ENCODE measurements at regions not wholly inside any gene's neighbourhood (a gene's known extent, or its start where the extent isn't known, plus 50 kb on each side); places are given as distances from the start of the nearest gene placed in this dataset.
"Not testable (repeated sequence)": the region's sequence is repeated elsewhere in the genome, so short reads cannot be mapped to it uniquely, and the experiment has no call there.

DNA sequence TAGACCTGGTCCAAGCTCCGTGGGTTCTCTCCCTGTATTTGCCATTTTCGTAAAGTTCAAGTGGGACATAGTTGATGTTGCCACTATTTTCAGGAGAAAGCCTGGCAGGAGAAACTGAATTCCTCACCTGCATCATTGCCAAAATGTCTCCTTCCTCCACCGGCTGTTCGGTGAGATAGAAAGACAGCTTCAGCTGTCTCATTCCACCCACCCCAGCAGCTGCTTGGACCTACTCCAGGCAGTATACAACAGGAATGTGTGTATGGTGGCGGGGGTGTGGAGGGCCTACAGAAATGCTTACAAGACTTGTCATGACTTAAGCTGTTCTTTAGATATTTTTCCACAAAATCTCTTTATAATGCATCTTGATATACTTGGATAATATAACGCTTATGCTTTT is 132.7 kb upstream of the RAP2B start:
- no peak for DNase-seq (ENCODE audit: low spot score)

DNA sequence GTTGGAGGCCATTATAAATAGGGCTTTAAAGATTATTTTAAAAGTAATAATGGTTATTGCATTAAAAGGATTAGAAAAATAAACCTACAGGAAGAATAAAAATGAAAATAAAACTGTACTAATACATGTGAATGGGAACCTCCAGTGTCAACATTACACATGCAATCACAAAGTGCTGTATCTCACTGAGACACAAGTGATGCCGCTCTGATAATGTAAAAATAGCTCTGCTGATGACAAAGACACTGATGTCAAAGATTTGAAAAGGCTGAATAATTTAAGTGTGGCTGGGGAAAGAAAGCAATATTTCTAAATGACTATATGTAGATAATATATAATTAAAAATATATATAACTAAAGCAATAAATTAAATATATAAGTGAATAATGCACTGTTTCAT is 129.1 kb upstream of the RAP2B start:
- no peak for DNase-seq (ENCODE audit: low spot score)

DNA sequence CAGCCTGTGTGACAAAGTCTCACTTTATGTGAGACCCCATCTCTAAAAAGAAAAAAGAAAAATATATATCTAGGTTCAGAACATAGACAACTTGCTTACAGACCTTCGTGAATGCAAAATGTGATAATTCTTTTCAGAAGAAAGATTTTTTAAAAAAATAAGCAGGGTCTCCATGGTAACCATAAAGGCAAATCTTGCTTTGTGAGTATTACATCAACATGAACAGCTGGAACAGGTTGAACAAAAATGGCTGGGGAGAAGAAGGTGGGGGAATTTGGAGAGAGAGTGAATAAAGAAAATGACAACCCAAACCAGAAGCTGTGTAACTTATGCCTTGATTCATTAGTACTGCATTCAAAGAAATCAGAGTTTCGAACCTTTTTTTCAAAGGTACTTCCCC is 125.2 kb upstream of the RAP2B start:
- no peak for DNase-seq (ENCODE audit: low spot score)

DNA sequence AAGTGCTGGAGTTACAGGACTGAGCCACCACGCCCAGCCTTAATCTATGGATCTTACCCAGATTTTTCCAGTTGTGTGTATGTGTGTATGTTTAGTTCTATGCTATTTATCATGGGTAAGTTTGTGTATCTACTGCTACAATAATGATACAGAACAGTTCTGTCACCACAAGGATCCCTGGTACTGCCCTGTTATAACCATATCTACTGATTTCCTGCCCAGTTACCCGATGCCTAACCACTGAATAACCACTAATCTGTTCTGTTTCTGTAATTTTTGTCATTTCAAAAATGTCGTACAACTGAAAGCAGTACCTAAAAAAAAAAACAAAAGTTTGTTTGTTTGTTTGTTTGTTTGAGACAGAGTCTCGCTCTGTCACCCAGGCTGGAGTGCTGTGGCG is 123.7 kb upstream of the RAP2B start:
- no peak for DNase-seq (ENCODE audit: low spot score)

DNA sequence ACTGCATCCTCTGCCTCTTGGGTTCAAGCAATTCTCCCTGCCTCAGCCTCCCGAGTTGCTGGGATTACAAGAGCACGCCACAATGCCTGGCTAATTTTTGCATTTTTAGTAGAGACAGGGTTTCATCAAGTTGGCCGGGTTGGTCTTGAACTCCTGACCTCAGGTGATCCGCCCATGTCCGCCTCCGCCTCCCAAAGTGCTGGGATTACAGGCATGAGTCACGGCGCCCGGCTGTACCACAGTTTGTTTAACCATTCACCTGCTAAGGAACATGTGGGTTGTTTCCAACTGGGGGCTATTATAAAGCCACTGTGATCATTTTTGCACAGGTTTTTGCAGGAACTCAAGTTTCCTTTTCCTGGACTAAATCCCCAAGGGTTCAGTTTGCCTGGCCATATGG is 123.2 kb upstream of the RAP2B start:
- DNase-seq (ENCODE audit: low spot score) = no peak

DNA sequence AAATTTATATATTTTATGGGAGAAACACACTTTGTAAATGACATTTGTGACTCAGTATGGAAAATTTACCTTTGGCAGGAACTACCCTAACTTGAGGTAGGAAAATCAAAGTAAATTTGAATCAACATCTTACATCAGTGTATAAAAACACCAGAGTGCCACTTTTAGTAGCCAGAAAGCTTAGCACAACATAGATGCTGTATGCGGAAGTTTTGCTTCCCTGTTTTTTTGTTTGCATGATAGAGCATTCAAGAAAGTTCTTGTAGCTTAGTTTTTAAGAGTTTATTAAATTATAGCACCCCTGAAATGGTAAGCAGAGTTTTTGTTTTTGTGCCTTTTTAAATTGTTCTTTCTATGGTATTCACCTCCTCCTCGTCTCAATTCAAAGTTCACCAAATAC is 120.8 kb upstream of the RAP2B start:
- no peak for DNase-seq (ENCODE audit: low spot score)

DNA sequence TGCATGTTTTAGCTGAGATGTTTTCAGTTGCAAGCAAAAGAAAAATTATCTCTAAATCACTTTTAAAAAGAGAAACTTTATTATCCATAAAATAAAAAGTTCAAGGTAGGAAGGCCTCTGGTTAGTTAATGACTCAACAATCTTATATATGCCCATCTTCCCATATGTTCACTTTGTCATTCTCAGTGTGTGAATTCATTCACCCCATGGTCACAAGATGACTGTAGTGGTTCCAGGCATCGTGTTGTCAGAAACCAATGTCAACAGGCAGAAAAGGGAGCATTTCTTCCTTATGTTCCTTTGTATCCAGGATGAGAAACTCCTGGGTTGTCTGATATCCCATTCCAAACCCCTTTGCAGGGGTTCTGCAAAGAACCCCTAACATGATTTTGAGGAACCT is 119.9 kb upstream of the RAP2B start:
- no peak for DNase-seq (ENCODE audit: low spot score)

DNA sequence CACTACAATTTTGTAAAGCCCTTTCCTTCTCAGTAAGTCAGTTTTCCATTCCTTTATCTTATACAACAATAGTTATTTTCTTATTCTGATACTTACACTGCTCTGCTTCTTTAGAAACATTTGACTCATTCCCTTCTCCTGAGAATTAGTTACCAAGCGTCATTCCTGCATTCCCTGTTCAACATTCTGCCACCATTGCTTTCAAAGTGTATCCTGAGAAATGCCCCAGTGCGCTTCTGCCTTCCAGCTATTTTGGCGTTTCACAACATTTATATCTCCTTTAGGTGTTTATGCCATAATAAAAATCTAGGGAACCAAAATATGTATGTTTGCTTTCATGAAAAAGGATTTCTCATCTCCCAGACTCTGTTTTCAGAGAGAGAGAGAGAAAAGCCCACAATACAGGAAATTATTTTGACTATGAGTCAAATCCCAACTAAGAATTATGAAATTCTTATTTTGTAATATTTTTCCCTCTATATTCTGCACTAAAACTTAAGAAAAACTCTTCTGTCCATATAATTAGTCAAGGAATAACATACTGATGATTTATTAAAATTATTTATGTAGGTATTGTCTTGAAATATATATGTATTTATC is 118.2 kb upstream of the RAP2B start:
- no peak for DNase-seq (ENCODE audit: low spot score)

DNA sequence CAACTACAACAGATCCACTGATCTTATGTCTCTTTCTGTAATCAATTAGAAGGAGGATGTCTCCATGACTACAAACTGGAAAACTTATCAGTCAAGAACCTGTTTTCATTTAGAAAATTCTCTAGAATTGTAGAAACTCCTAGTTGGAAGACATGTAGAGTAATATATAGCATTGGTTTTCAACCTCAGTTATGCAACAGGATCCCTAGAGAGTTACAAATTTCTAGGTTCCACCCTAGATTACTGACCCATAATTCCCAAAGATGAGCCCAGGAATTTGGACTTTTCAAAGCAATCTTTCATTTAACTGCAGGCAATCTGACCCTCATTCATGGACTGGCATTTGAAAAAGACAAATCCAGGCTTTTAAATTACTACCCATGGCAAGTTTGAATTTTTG is 116.9 kb upstream of the RAP2B start:
- DNase-seq (ENCODE audit: low spot score) = no peak

DNA sequence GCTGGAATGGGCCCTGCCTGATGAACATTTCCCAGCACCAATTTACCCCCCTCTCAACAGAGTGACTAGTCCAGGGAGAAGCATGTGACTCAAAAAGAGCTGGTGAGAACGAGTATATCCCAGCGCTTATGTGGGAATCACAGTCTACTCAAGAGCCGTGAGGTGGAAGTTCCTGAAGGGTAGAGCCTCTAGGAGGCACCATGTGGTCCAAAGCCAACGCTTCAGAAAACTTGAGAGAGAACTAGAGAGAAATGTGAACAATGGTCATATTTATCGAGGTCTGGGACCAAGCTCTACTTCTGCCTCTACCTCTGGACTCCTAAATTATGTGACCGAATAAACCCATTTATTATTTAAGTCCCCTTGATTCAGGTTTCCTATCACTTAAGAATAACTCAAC is 111.0 kb upstream of the RAP2B start:
- DNase-seq (ENCODE audit: low spot score) = no peak

DNA sequence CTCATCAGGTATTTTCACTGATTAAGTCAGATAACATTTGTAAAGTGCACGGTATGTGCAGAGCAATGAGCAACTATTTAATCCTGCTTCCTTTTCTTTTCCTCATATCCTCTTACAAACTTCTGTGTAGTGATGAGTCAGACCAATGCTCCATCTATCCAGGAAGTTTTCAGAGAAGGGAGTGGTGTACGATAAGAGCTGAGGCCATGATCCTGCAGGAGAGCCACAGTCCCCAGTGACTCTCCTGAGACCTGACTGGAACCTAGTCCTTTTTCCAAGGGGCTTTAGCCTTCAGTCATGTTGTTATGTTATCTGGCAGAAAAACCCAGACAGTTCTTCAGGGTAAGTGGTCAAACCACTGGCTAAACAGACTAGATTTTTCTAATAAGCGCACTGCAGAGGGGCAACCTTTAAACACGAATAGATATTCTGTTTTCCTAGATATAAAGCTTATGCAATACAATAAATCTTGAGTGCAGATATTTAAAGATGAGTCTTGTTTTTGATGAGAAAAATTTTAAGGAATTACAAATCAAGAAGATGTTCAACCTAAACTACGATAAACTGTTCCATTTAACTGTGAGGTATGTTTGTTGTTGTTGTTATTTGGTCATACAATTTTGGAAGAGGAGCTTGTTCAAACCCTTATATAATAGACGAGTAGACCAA is 110.5 kb upstream of the RAP2B start:
- DNase-seq (ENCODE audit: low spot score) = no peak

DNA sequence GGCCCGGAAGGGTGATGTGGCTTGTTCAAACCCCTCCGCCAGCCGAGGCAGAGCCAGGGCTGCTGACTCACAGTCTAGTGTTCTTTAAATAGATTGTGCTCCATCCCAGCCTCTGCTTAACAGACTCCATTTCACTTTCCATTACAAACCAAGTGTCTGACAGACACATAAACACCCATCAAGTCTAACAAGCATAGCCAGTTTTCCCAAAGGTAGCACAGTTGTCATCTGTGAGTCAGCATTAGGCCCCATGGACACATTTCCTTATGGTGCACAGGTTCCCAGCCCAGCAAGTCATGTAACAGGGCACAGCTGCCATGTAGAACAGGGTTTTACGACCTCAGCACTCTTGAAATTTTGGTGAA is 109.9 kb upstream of the RAP2B start:
- no peak for DNase-seq (ENCODE audit: low spot score)

DNA sequence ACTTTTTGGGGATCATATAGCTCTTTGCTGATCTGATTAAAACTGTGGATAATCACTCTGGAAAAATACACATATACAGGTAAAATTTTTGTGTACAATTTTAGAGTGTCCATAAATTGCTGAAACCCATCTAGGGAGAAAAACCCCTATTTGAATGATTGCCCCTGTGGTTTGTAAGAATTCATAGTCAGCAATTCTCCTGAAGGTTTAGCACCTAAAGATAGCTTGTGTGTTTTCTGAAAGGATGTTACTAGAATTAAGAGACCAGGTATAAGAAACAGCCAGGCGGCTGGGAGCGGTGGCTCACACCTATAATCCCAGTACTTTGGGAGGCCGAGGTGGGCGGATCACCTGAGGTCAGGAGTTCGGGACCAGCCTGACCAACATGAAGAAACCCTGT is 106.8 kb upstream of the RAP2B start:
- DNase-seq (ENCODE audit: low spot score) = no peak

DNA sequence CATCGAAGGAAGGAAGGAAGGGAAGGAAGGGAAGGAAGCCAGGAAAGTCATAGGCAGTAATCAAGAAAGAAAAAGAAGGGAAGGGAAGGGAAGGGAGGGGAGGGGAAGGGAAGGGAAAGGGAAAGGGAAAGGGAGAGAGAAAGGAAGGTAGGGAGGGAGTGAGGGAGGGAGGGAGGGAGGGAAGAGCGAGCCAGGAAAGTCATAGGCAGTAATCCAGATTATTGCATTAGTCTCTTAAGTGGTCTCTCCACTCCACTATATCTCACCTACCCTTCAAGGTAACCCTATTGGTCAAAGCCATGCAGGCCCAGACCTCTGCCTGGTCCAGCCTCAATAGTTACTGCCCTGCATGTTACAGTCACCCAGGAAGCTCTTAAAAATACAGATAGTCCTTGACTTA is 106.2 kb upstream of the RAP2B start:
- no peak for DNase-seq (ENCODE audit: low spot score)

DNA sequence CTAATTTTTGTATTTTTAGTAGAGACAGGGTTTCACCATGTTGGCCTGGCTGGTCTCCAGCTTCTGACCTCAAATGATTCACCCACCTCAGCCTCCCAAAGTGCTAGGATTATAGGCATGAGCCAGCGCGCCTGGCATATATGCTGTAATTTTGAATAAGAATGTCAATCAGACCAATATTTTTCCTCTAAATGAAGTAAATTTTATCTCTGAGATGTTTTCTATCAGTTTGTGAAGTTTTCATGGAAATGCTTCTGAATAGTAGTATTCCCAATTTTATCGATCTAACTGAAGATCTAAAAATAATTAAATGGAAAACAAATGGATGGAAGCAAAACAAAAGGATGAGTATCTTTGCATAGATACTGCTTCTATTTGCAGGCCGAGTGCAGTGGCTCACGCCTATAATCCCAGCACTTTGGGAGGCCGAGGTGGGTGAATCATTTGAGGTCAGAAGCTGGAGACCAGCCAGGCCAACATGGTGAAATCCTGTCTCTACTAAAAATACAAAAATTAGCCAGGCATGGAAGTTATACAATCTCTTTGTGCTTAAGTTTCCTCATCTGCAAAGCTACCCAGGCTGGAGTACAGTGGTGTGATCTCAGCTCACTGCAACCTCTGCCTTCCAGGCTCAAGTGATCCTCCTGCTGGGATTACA is 103.9 kb upstream of the RAP2B start:
- DNase-seq (ENCODE audit: low spot score) = not testable (repeated sequence)

DNA sequence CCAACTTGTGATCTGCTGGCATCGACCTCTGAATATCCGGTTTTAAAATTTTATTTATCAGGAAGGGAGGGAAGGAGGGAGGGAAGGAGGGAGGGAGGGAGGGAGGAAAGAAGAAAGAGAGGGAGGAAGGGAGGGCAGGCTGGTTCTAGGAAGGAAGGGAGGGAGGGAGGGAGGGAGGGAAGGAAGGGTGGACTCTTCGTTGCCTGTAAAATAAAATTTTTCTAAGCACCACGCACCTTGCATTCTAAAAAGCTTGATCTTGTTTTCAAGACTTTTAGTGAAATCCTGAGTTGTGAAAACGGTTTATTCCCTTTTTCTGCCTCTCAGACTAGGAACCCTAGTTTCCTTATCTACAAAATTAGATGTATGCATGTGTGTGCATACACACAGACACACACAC is 101.7 kb upstream of the RAP2B start:
- no peak for DNase-seq (ENCODE audit: low spot score)

DNA sequence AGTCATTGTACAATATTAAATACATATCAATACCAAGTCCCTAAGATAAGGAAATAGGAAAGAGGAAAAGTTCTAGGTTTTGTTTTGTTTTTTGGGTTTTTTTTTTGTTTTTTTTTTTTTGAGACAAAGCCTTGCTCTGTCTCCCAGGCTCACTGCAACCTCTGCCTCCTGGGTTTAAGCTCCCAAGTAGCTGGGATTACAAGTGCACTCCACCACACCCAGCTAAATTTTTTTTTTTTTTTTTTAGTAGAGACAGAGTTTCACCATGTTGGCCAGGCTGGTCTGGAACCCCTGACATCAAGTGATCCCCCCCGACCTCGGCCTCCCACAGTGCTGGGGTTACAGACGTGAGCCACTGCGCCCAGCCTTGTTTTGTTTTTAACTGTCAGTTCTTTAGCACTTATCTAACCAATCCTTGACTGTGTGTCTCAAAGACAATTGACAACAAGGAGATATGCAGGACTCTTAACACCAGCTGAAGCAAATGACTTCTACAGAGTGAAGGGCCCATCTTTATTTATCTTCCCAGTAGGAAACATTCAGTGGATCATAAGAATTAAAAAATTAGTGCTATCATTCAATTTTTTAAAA is 100.0 kb upstream of the RAP2B start:
- no peak for DNase-seq (ENCODE audit: low spot score)

DNA sequence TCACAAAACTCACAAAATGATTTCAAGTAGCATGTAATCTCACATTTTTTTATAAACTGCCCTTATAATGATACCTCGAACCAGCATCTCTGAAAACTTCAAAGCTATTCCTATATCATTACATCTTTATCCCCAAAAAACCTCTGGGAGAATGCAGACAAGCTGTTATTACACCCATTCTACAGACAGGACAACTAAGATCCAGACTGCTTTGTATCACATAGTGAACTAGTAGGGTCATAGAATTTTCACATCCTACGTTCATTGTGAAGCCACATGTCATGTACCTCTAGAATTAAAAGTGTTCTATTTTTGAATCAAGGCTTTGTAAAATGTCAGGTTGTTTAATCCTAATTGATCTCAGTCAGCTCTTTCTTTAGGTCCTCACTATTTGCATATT is 98.7 kb upstream of the RAP2B start:
- DNase-seq (ENCODE audit: low spot score) = no peak

DNA sequence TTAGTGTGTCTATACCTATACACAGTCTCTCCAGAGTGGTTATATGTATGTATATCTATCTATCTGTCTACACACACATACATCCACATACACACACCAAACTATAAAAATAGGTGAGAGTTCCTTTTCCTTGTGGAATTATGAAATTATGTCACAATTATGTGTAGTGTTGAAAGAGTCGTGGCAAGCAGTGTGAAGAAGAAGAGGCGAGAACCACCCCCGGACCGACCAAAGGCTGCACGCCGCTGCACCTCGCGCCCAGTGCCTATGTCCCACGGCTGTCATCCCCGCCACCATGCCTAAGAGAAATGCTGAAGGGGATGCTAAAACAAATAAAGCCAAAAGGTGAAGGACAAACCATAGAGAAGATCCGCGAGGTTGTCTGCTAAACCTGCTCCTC is 95.0 kb upstream of the RAP2B start:
- no peak for DNase-seq (ENCODE audit: low spot score)

DNA sequence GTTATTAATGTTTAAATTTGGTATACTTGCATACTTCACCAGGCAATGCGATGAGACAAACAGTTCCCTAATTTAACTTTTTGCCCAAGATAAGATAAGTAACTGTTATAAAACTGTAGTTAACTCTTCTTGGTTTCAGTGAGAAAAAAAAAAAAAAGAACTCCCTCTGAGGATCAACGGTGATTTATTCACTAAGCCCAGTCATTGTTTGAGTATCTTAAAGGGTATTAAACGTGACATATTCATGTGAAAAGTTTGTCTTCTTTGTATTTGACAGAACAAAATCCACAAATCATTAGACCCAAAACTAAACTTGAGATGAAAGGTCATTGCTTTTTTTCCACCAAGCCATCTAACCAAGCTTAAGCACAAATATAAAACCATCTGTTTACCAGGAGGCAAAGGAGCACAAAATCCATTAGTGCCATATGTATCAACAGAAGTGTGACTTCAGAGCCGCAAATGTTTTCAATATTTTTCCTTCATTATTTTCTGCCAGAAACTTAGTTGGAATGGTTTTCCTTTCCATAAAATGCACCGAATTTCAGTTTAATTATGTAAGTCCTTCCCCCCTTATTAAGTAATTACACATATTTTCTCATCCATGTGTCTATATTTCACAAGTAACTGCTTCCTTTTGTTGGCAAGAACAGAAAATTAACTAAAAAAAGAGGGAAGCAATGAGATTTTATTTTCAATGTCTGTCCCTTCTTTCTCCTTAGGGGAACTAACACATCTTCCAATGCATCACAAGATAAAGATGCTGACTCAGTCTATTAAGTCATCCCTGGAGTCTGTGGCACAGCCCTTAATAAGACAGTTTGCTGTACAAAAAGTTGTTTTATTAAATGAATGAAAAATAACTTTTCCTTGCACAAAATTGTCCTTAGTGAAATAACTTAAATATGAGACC is 92.2 kb upstream of the RAP2B start:
- DNase-seq (ENCODE audit: low spot score) = no peak

DNA sequence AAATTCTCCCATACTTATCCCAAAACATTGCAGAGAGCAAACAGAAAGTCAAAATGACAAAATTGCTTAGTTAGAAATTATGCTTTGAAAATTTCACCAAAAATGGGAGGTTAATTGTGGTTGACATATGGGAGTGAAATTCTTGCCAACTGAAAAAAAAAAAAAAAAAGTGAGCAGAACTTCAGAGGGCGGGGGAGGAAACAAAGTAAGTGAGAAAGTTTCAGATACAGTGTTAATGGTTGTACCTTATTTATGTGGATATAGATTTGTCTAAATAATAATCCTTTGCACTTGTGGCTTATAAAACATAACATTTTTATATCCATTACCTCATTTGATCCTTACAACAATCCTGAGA is 91.5 kb upstream of the RAP2B start:
- DNase-seq (ENCODE audit: low spot score) = no peak

DNA sequence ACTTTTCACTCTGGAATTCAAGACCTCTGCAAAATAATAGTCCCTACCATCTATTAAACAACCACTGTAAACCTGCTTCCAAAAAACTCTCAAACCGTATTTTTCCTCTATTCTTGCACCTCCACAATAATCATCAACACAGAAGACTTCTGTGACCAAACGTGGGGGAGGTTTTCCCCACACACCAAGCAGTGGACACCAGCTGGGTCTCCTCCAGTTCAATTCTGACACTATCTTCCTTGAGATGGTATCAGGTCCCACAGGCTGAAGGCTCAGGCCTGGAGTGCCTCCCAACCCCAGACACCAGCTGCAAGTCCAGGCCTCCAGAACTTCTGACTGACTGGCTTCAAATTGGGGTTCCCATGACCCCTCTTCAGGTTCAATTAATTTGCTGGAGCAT is 89.6 kb upstream of the RAP2B start:
- DNase-seq (ENCODE audit: low spot score) = no peak

DNA sequence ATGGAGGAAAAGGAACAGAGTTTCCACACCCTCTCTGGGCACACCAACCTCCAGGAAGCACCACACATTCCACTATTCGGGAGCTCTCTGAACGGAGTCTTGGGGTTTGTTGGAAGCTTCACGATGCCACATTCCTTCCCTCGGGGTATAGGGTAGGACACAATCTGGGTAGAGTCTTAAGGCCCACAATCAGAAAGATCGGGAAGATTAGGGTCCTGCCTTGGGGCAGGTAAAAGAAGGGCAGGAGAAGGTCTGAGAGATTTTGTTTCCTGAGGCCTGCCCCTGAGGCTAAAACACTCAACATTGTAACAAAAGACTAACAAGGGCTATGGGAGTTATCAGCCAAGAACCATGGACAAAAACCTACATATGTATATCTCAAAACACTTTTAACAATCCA is 89.2 kb upstream of the RAP2B start:
- no peak for DNase-seq (ENCODE audit: low spot score)

All from CD4-positive, alpha-beta T cell treated with Interleukin-2 at 100 ng/mL for 4 hours (primary cell).